K562 (cell line): ENCODE measurements at regions not wholly inside any gene's neighbourhood (a gene's known extent, or its start where the extent isn't known, plus 50 kb on each side); places are given as distances from the start of the nearest gene placed in this dataset.

ENCODE experiments used
- ATAC-seq: fragments of 200-7000 bp; cut with Tn5 transposase; 3 replicates; pipeline ENCODE4 v1.9.1; 2020; ENCODE audit warnings: moderate library complexity
- BruUV-seq: library from RNA; stranded (reverse); fragments of 400-500 nt; replicated peaks from 2 replicates; lab custom pipeline; 2021; lab: Mats Ljungman, UMichigan
- CTCF ChIA-PET: fragments of 300-600 bp; formaldehyde crosslinking; extraction: SDS; loops from one replicate; lab custom pipeline; 2021; ENCODE audit warnings: low intra/inter-chr PET ratio; lab: Yijun Ruan, JAX
- POLR2A ChIA-PET: fragments of 300-600, 350-650 bp; sonication (Branson Sonifier 250); formaldehyde crosslinking; extraction: SDS; loops from one replicate; lab custom pipeline; 2021; ENCODE audit warnings: antibody characterized with exemption, inconsistent platforms; lab: Yijun Ruan, JAX
- DNase-seq, 4 experiments: peaks; one replicate each; pipeline versions ENCODE4 v3.0.0 to v3.0.0-alpha.2; 2011 to 2018; ENCODE audit warnings: low spot score in 3 of 4, mixed read lengths in 3 of 4; ENCODE audit errors: extremely low read depth in 1 of 4
- FAIRE-seq: peaks from 2 replicates; lab custom pipeline; 2011; peaks lifted over from hg19 to GRCh38; lab: Jason Lieb, UNC
- H2AFZ ChIP-seq: 2 replicates; pipeline ENCODE4 v1.6.0; 2011; ENCODE audit warnings: low read depth, low read length, control low read depth, inconsistent platforms
- H3K27ac ChIP-seq: fragments of 200-600 bp; 3 replicates; pipeline ENCODE4 v1.8.0; 2011; ENCODE audit warnings: low read depth, mild to moderate bottlenecking, control low read depth, inconsistent platforms, low read length, moderate library complexity, mixed read lengths; ENCODE audit errors: extremely low read depth
- H3K27me3 ChIP-seq, 2 experiments: fragments of 300-600 bp in 1 of 2; 2 replicates in 1 of 2; 3 replicates in 1 of 2; pipeline versions ENCODE4 v1.6.0 to v1.8.0; 2011; ENCODE audit warnings: inconsistent platforms in 2 of 2, low read length in 2 of 2, mild to moderate bottlenecking in 1 of 2, mixed read lengths in 1 of 2, moderate library complexity in 1 of 2; ENCODE audit not compliant: control insufficient read depth in 2 of 2, insufficient read depth in 2 of 2
- H3K36me3 ChIP-seq: fragments of 300-600 bp; 3 replicates; pipeline ENCODE4 v1.8.0; 2011; ENCODE audit warnings: mild to moderate bottlenecking, low read length, inconsistent platforms; ENCODE audit not compliant: control insufficient read depth, insufficient read depth
- H3K4me1 ChIP-seq, 2 experiments: fragments of 200-600 bp in 1 of 2; replicated peaks in 1 of 2; 2 replicates in 1 of 2; 3 replicates in 1 of 2; pipeline versions ENCODE4 v1.5.1 to v1.8.0; 2011; ENCODE audit warnings: inconsistent platforms in 2 of 2, low read length in 2 of 2, mild to moderate bottlenecking in 1 of 2, mixed read lengths in 1 of 2, moderate library complexity in 1 of 2; ENCODE audit not compliant: control insufficient read depth in 2 of 2, insufficient read depth in 2 of 2
- H3K4me2 ChIP-seq: 2 replicates; pipeline ENCODE4 v1.6.1; 2011; ENCODE audit warnings: low read length, control low read depth, inconsistent platforms, mixed read lengths; ENCODE audit not compliant: insufficient read depth
- H3K4me3 ChIP-seq: fragments of 200-600 bp; sonication (generic), shearing (Covaris generic); 2 replicates; pipeline ENCODE4 v1.5.1; 2016; ENCODE audit warnings: control low read depth, inconsistent platforms
- H3K79me2 ChIP-seq: fragments of 200-600 bp; 3 replicates; pipeline ENCODE4 v1.8.0; 2011; ENCODE audit warnings: low read length, inconsistent platforms; ENCODE audit not compliant: control insufficient read depth, insufficient read depth
- H3K9ac ChIP-seq, 2 experiments: 2 replicates each; pipeline versions ENCODE4 v1.6.0 to v1.6.1; 2011; ENCODE audit warnings: low read depth in 2 of 2, low read length in 2 of 2, control low read depth in 1 of 2, inconsistent platforms in 1 of 2, mild to moderate bottlenecking in 1 of 2, mixed read lengths in 1 of 2; ENCODE audit not compliant: insufficient read depth in 1 of 2
- H3K9me1 ChIP-seq: one replicate; pipeline ENCODE4 v1.6.0; 2011; ENCODE audit warnings: inconsistent platforms, mild to moderate bottlenecking, low read length, moderate library complexity; ENCODE audit not compliant: control insufficient read depth, insufficient read depth
- H3K9me3 ChIP-seq: replicated peaks from 2 replicates; pipeline ENCODE4 v1.5.1; 2011; ENCODE audit warnings: low read depth, low read length, inconsistent platforms; ENCODE audit not compliant: control insufficient read depth, insufficient read depth
- H4K20me1 ChIP-seq: replicated peaks from 2 replicates; pipeline ENCODE4 v1.6.1; 2011; ENCODE audit warnings: low read length, inconsistent platforms, mixed read lengths; ENCODE audit not compliant: control insufficient read depth, insufficient read depth
- ELF2 ChIP-seq: fragments of 250-450 bp; sonication (Bioruptor Pico); IDR thresholded peaks from 2 replicates; pipeline ENCODE4 v1.5.0; 2021; ENCODE audit warnings: mild to moderate bottlenecking
- ESRRB ChIP-seq: fragments of 250-450 bp; sonication (Bioruptor Pico); IDR thresholded peaks from 2 replicates; pipeline ENCODE4 v1.5.0; 2020; ENCODE audit warnings: mild to moderate bottlenecking, moderate library complexity, borderline replicate concordance
- FOXK2 ChIP-seq, 2 experiments: fragments of 450-650 bp; IDR thresholded peaks in 1 of 2; conservative IDR thresholded peaks in 1 of 2; 2 replicates each; pipeline ENCODE4 v1.6.1; 2016; ENCODE audit warnings: low read depth in 2 of 2, mild to moderate bottlenecking in 1 of 2
- GABPB2 ChIP-seq: fragments of 250-450 bp; sonication (Bioruptor Pico); conservative IDR thresholded peaks from 2 replicates; pipeline ENCODE4 v1.5.1; 2021; ENCODE audit warnings: mild to moderate bottlenecking
- JUN ChIP-seq, 2 experiments: sonication (generic) in 1 of 2; formaldehyde crosslinking in 1 of 2; IDR thresholded peaks; 2 replicates each; pipeline versions ENCODE4 v1.6.1 to v1.8.0; 2012 to 2022; ENCODE audit warnings: borderline replicate concordance in 2 of 2, mild to moderate bottlenecking in 2 of 2, improper control_type of control experiment in 1 of 2, low read depth in 1 of 2, low read length in 1 of 2, missing genetic modification reagents in 1 of 2
- NCOA1 ChIP-seq: fragments of 450-650 bp; IDR thresholded peaks from 2 replicates; pipeline ENCODE4 v1.6.1; 2016; ENCODE audit warnings: low read depth
- RAD21 ChIP-seq, 2 experiments: fragments of 250-450 bp in 1 of 2; fragments of 450-650 bp in 1 of 2; sonication (Bioruptor Pico) in 1 of 2; formaldehyde crosslinking in 1 of 2; IDR thresholded peaks in 1 of 2; conservative IDR thresholded peaks in 1 of 2; 2 replicates each; pipeline versions ENCODE4 v1.4.0 to v1.8.0; 2020 to 2022; ENCODE audit warnings: mild to moderate bottlenecking in 2 of 2, moderate library complexity in 1 of 2
- SIN3A ChIP-seq, 2 experiments: fragments of 150-350 bp in 1 of 2; IDR thresholded peaks; 2 replicates each; pipeline ENCODE4 v1.6.1; 2011 to 2016; ENCODE audit warnings: borderline replicate concordance in 2 of 2, low read depth in 2 of 2, low read length in 2 of 2, mild to moderate bottlenecking in 2 of 2, moderate library complexity in 2 of 2; ENCODE audit not compliant: control insufficient read depth in 1 of 2
- SREBF2 ChIP-seq: sonication (generic); formaldehyde crosslinking; IDR thresholded peaks from 2 replicates; pipeline ENCODE4 v1.4.0; 2020; ENCODE audit warnings: mild to moderate bottlenecking, missing genetic modification reagents
- WGBS: fragments of 100-300 bp; shearing (Covaris generic); methylation state at CpG from one replicate; pipeline ENCODE4 v1.1.6; 2016; ENCODE audit warnings: low coverage, mixed read lengths; ENCODE audit not compliant: insufficient coverage; ENCODE audit errors: missing lambda C conversion rate; 5-methylcytosine and 5-hydroxymethylcytosine counted together
- in situ Hi-C: fragments of 300-500 bp; cut with MboI; formaldehyde crosslinking; loops from 4 replicates; pipeline ENCODE4 v1.15.0; 2018; ENCODE audit warnings: inconsistent platforms, mixed read lengths
- intact Hi-C: fragments of 100-400 bp; cut with micrococcal nuclease; formaldehyde crosslinking; loops from 2 replicates; pipeline ENCODE4 v1.14.2; 2022
- TF ChIP-seq, protein P1 (sequence below): sonication (generic); formaldehyde crosslinking; IDR thresholded peaks from 2 replicates; pipeline ENCODE4 v1.9.0; 2022; ENCODE audit warnings: mild to moderate bottlenecking, missing genetic modification reagents
- TF ChIP-seq, protein P2 (sequence below): fragments of 150-350 bp; IDR thresholded peaks from 2 replicates; pipeline ENCODE4 v1.6.1; 2014; ENCODE audit warnings: low read depth, mild to moderate bottlenecking, low read length, borderline replicate concordance

DNA sequence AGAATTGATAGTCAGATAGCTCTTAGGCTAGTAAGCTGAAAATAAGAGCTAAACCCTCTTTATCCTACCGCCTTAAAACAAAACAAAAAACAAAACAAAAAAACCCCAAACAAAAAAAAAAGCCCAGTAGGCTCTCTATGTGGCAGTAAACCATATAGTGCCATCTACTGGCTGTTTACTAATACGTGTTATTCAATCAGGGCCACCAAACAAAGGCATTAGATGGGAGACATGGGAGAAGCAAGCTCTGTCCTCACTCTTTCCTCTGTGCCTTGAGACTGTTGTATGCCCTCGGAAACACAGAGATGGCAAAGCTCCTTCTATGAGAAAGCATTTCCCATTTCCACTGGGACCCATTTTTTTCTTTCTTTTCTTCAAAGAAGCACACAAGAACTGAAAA is 148.8 kb upstream of the MID1 start:
- intact Hi-C loops = no loop called here
- Histone ChIP-seq H3K4me1 (no peaks in the 10 kb centered on the region), H3K79me2 (no peaks in the 10 kb centered on the region), H3K27ac (no peak overlapping the region), H3K9me3 (no peaks in the 10 kb centered on the region), H3K27me3 (no peaks in the 10 kb centered on the region), H3K4me2 (no peak overlapping the region), H3K4me3 (no peak overlapping the region), H4K20me1 (no peaks in the 10 kb centered on the region), H3K9ac (no peak overlapping the region), H2AFZ (no peak overlapping the region), H3K36me3 (no peaks in the 10 kb centered on the region), H3K9me1 (no peaks in the 10 kb centered on the region)
- in situ Hi-C loops = no loop called here
- ChIA-PET POLR2A (interaction anchor here (0.7 kb wide), 1 partner anchor 409 kb away, joined by 5 read pairs; no protein-coding TSS in a partner anchor), CTCF (interaction anchor here (0.6 to 0.8 kb wide), 2 partner anchors 575 to 579 kb away, joined by 3 read pairs; no protein-coding TSS in a partner anchor)
- peak; percentile 5 to 22 (median 14) for DNase-seq
- BruUV-seq = no TSS peak
- 0% methylated on average over 3 of the region's 3 CpGs for WGBS
- FAIRE-seq = no peak
- ATAC-seq = peak; percentile 79
- no peak for TF ChIP-seq SREBF2
- TF ChIP-seq SIN3A (IDR thresholded peaks at IDR 0.05; ENCODE audit: borderline replicate concordance in 2 of 2, control insufficient read depth in 1 of 2, low read depth in 2 of 2, low read length in 2 of 2) = no peak
- TF ChIP-seq RAD21 (CRISPR knock-in tag; conservative IDR thresholded peaks at IDR 0.05 in 1 of 2, IDR thresholded peaks at IDR 0.05 in 1 of 2) = peak in 1 of 2 experiments; percentile 33; a peak in 3 of 4 replicates
- no peak for TF ChIP-seq JUN (IDR thresholded peaks at IDR 0.05; ENCODE audit: borderline replicate concordance, low read depth, low read length)
- no peak for TF ChIP-seq JUN (CRISPR knock-in tag; IDR thresholded peaks at IDR 0.05; ENCODE audit: borderline replicate concordance)
- TF ChIP-seq, protein P1, sequence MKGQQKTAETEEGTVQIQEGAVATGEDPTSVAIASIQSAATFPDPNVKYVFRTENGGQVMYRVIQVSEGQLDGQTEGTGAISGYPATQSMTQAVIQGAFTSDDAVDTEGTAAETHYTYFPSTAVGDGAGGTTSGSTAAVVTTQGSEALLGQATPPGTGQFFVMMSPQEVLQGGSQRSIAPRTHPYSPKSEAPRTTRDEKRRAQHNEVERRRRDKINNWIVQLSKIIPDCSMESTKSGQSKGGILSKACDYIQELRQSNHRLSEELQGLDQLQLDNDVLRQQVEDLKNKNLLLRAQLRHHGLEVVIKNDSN (CRISPR knock-in tag) = no peak
- TF ChIP-seq, protein P2, sequence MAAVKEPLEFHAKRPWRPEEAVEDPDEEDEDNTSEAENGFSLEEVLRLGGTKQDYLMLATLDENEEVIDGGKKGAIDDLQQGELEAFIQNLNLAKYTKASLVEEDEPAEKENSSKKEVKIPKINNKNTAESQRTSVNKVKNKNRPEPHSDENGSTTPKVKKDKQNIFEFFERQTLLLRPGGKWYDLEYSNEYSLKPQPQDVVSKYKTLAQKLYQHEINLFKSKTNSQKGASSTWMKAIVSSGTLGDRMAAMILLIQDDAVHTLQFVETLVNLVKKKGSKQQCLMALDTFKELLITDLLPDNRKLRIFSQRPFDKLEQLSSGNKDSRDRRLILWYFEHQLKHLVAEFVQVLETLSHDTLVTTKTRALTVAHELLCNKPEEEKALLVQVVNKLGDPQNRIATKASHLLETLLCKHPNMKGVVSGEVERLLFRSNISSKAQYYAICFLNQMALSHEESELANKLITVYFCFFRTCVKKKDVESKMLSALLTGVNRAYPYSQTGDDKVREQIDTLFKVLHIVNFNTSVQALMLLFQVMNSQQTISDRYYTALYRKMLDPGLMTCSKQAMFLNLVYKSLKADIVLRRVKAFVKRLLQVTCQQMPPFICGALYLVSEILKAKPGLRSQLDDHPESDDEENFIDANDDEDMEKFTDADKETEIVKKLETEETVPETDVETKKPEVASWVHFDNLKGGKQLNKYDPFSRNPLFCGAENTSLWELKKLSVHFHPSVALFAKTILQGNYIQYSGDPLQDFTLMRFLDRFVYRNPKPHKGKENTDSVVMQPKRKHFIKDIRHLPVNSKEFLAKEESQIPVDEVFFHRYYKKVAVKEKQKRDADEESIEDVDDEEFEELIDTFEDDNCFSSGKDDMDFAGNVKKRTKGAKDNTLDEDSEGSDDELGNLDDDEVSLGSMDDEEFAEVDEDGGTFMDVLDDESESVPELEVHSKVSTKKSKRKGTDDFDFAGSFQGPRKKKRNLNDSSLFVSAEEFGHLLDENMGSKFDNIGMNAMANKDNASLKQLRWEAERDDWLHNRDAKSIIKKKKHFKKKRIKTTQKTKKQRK = no peak
- TF ChIP-seq GABPB2 (CRISPR knock-in tag) = no peak
- TF ChIP-seq FOXK2 (conservative IDR thresholded peaks at IDR 0.05 in 1 of 2, IDR thresholded peaks at IDR 0.05 in 1 of 2; ENCODE audit: low read depth in 2 of 2) = peak; percentile 58 to 60; a peak in 3 of 4 replicates
- no peak for TF ChIP-seq ELF2 (CRISPR knock-in tag)
- no peak for TF ChIP-seq ESRRB
- no peak for TF ChIP-seq NCOA1
